Fibroblast of lung (primary cell): ENCODE measurements at regions not wholly inside any gene's neighbourhood (a gene's known extent, or its start where the extent isn't known, plus 50 kb on each side); places are given as distances from the start of the nearest gene placed in this dataset.

ENCODE experiments used
- DNase-seq, 2 donors: peaks; one replicate each; pipeline versions ENCODE4 v3.0.0 to v3.0.0-alpha.2; 2010; ENCODE audit warnings: low read depth in 2 of 2
- H2AFZ ChIP-seq: 2 replicates; pipeline ENCODE4 v1.5.1; 2012; ENCODE audit warnings: low read length, control low read depth, inconsistent platforms
- H3K27ac ChIP-seq: 2 replicates; pipeline ENCODE4 v1.5.1; 2011; ENCODE audit warnings: low read length, control low read depth; ENCODE audit not compliant: insufficient read depth
- H3K27me3 ChIP-seq: 2 replicates; pipeline ENCODE4 v1.5.1; 2011; ENCODE audit warnings: mild to moderate bottlenecking, low read length; ENCODE audit not compliant: control insufficient read depth, insufficient read depth
- H3K36me3 ChIP-seq: 2 replicates; pipeline ENCODE4 v1.5.1; 2011; ENCODE audit warnings: low read length; ENCODE audit not compliant: control insufficient read depth, insufficient read depth
- H3K4me1 ChIP-seq: 2 replicates; pipeline ENCODE4 v1.5.1; 2011; ENCODE audit warnings: low read length; ENCODE audit not compliant: control insufficient read depth, insufficient read depth; ENCODE audit errors: extremely low read depth
- H3K4me2 ChIP-seq: 2 replicates; pipeline ENCODE4 v1.5.1; 2011; ENCODE audit warnings: low read length, control low read depth; ENCODE audit not compliant: insufficient read depth; ENCODE audit errors: extremely low read depth
- H3K4me3 ChIP-seq, 4 experiments: fragments of 200-600 bp in 1 of 4; sonication (generic) in 1 of 4; replicated peaks in 1 of 4; 2 replicates each; pipeline ENCODE4 v1.5.1; 2011 to 2016; ENCODE audit warnings: low read length in 4 of 4, low read depth in 3 of 4, mild to moderate bottlenecking in 3 of 4, control low read depth in 2 of 4, inconsistent platforms in 1 of 4, mixed read lengths in 1 of 4; ENCODE audit not compliant: insufficient read depth in 1 of 4; ENCODE audit errors: control extremely low read depth in 1 of 4
- H3K79me2 ChIP-seq: 2 replicates; pipeline ENCODE4 v1.5.1; 2012; ENCODE audit warnings: mild to moderate bottlenecking, low read length, inconsistent platforms; ENCODE audit not compliant: control insufficient read depth, insufficient read depth
- H3K9ac ChIP-seq: 2 replicates; pipeline ENCODE4 v1.5.1; 2011; ENCODE audit warnings: mild to moderate bottlenecking, low read length, control low read depth; ENCODE audit not compliant: insufficient read depth
- H3K9me3 ChIP-seq: 2 replicates; pipeline ENCODE4 v1.5.1; 2012; ENCODE audit warnings: low read depth, low read length; ENCODE audit not compliant: control insufficient read depth, insufficient read depth
- H4K20me1 ChIP-seq: 2 replicates; pipeline ENCODE4 v1.5.1; 2011; ENCODE audit warnings: low read length; ENCODE audit not compliant: control insufficient read depth, insufficient read depth; ENCODE audit errors: extremely low read depth
- EZH2 ChIP-seq: IDR thresholded peaks from 2 replicates; pipeline ENCODE4 v1.5.1; 2012; ENCODE audit warnings: low read length, control low read depth, mild to moderate bottlenecking; ENCODE audit errors: missing control alignments
- TF ChIP-seq, protein P1 (sequence below), 2 donors: IDR thresholded peaks in 1 of 2; conservative IDR thresholded peaks in 1 of 2; 1 replicate in 1 of 2; 2 replicates in 1 of 2; pipeline ENCODE4 v1.5.1; 2011 to 2012; ENCODE audit warnings: low read length in 2 of 2, control low read depth in 1 of 2, inconsistent platforms in 1 of 2, low read depth in 1 of 2, mild to moderate bottlenecking in 1 of 2

DNA sequence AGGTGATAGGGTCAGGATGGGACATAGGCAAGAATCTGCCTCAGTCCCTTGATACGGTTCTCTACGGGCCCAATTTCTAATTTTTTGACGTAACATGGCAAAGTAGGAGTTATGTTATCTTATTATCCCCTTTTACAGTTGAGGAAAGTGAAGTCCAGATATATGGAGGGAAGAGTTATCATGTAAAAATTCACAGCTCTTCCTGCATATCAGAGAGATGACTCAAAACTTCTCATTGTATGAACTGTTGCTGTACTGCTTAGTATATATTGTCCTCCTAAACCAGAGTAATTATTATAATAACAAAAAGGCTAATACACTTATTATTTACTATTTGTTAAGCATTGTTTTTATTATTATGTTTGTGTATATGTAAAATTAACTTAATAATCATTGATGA is 260.5 kb upstream of the IGFBP7 start:
- Histone ChIP-seq H3K79me2 (no peaks in the 10 kb centered on the region), H3K36me3 (no peaks in the 10 kb centered on the region), H3K4me1 (no peaks in the 10 kb centered on the region), H3K4me3 (no peak overlapping the region), H3K9ac (no peak overlapping the region), H3K4me2 (no peak overlapping the region), H2AFZ (no peak overlapping the region), H3K9me3 (no peaks in the 10 kb centered on the region), H3K27ac (no peak overlapping the region), H4K20me1 (no peaks in the 10 kb centered on the region), H3K27me3 (no peaks in the 10 kb centered on the region)
- DNase-seq, result peak in 1 of 2 donors; percentile 31
- TF ChIP-seq EZH2, result no peak
- TF ChIP-seq, protein P1, sequence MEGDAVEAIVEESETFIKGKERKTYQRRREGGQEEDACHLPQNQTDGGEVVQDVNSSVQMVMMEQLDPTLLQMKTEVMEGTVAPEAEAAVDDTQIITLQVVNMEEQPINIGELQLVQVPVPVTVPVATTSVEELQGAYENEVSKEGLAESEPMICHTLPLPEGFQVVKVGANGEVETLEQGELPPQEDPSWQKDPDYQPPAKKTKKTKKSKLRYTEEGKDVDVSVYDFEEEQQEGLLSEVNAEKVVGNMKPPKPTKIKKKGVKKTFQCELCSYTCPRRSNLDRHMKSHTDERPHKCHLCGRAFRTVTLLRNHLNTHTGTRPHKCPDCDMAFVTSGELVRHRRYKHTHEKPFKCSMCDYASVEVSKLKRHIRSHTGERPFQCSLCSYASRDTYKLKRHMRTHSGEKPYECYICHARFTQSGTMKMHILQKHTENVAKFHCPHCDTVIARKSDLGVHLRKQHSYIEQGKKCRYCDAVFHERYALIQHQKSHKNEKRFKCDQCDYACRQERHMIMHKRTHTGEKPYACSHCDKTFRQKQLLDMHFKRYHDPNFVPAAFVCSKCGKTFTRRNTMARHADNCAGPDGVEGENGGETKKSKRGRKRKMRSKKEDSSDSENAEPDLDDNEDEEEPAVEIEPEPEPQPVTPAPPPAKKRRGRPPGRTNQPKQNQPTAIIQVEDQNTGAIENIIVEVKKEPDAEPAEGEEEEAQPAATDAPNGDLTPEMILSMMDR (conservative IDR thresholded peaks at IDR 0.05 in 1 of 2, IDR thresholded peaks at IDR 0.05 in 1 of 2; ENCODE audit: low read depth in 1 of 2, low read length in 2 of 2), result no peak

DNA sequence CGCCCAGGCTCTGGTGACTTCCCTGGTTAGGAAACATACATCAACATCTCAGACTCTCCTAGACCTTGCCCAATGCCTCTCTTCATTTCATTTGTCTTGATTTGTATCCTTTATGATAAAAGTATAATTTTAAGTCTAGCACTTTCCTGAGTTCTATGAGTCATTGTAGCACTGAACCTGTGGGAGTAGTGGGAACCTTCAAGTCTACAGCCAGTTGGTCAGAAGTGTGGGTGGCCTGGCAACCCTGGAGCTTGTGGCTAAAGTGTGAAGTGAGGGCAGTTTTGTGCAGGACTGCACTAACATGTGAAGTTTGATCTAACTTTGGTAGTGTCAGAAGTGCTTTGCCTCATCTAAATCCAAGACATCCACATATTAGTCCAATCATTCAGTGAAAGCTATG is 259.3 kb upstream of the IGFBP7 start:
- H3K9me3 ChIP-seq, result no peaks in the 10 kb centered on the region
- TF ChIP-seq EZH2, result no peak
- TF ChIP-seq, protein P1 (conservative IDR thresholded peaks at IDR 0.05 in 1 of 2, IDR thresholded peaks at IDR 0.05 in 1 of 2; ENCODE audit: low read depth in 1 of 2, low read length in 2 of 2), result no peak
- H3K4me2 ChIP-seq, result no peak overlapping the region
- DNase-seq, result peak in 1 of 2 donors; percentile 74
- no peak overlapping the region for H3K4me3 ChIP-seq
- no peak overlapping the region for H3K9ac ChIP-seq
- H3K79me2 ChIP-seq, result no peaks in the 10 kb centered on the region
- no peak overlapping the region for H2AFZ ChIP-seq
- H3K27ac ChIP-seq, result no peak overlapping the region
- H3K4me1 ChIP-seq, result no peaks in the 10 kb centered on the region
- no peaks in the 10 kb centered on the region for H3K27me3 ChIP-seq
- no peaks in the 10 kb centered on the region for H3K36me3 ChIP-seq
- H4K20me1 ChIP-seq, result no peaks in the 10 kb centered on the region

DNA sequence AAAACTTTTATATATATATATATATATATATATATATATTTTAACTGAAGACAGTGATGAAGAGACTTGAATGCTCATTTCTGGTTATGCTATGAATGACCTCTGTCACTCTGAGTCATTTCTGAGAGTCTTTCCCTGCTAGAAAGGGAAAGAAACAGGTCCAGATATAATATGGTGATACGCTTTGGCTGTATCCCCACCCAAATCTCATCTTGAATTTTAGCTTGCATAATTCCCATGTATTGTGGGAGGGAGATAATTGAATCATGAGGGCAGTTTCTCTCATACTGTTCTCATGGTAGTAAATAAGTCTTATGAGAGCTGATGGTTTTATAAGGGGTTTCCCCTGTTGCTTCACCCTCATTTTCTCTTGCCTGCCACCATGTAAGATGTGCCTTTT is 254.1 kb upstream of the IGFBP7 start:
- H3K27me3 ChIP-seq, result no peaks in the 10 kb centered on the region
- H3K27ac ChIP-seq, result no peak overlapping the region
- no peaks in the 10 kb centered on the region for H3K9me3 ChIP-seq
- no peak for DNase-seq
- TF ChIP-seq, protein P1 (conservative IDR thresholded peaks at IDR 0.05 in 1 of 2, IDR thresholded peaks at IDR 0.05 in 1 of 2; ENCODE audit: low read depth in 1 of 2, low read length in 2 of 2), result no peak
- TF ChIP-seq EZH2, result no peak
- no peaks in the 10 kb centered on the region for H3K79me2 ChIP-seq
- H3K36me3 ChIP-seq, result no peaks in the 10 kb centered on the region
- no peaks in the 10 kb centered on the region for H4K20me1 ChIP-seq
- H3K9ac ChIP-seq, result no peak overlapping the region
- no peak overlapping the region for H3K4me3 ChIP-seq
- no peaks in the 10 kb centered on the region for H3K4me1 ChIP-seq
- H2AFZ ChIP-seq, result no peak overlapping the region
- no peak overlapping the region for H3K4me2 ChIP-seq
